HG03045 (cell line): ENCODE measurements at regions not wholly inside any gene's neighbourhood (a gene's known extent, or its start where the extent isn't known, plus 50 kb on each side); places are given as distances from the start of the nearest gene placed in this dataset.
"Not testable (repeated sequence)": the region's sequence is repeated elsewhere in the genome, so short reads cannot be mapped to it uniquely, and the experiment has no call there.

Experiments
- ATAC-seq: cut with Tn5 transposase; IDR thresholded peaks from one replicate; pipeline ENCODE4 v1.9.1; 2021; ENCODE audit warnings: mild to moderate bottlenecking, moderate library complexity; ENCODE audit not compliant: unreplicated experiment

DNA sequence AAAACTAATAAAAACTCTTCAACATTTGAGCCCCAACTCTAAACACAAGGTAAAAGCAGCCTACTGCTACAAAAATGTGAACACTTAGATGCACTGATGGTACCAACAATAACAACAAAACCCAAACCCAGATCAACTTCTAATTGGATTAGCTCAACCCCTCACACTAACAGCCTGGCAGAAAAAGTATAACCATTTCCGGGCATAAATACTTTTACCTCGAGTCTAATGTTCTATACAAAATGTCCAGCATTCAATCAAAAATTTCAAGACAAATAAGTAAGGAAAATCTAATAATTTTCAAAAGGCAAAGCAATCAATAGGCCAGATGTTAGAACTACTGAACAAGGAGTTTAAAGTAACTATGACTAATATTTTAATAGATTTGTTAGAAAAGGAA is 303.3 kb downstream of the ARRDC4 start:
- ATAC-seq, result no peak

GRCh38 chr15:98266295-98266694 is 305.8 kb downstream of the ARRDC4 start:
- ATAC-seq, result no peak

GRCh38 chr15:98268163-98268562 is 307.7 kb downstream of the ARRDC4 start:
- no peak for ATAC-seq

DNA sequence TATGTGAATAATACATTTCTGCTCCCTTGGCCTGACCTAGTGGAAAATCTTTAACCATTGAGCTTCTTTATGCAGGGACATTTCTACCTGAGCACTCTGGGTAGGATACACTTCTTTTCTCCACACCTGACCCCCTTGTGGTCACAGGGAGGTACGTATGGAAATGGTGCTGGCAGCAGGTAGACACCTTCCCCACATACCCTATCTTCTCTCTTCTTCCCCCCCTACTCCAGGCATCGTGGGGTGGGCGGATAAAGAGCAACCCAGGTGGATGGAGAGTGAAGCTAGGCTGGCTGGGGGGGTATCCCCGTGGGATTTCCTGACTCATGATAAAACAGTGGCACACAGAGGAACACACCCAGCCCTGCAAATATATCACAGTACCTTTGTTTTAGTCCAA is 312.1 kb downstream of the ARRDC4 start:
- ATAC-seq, result no peak

DNA sequence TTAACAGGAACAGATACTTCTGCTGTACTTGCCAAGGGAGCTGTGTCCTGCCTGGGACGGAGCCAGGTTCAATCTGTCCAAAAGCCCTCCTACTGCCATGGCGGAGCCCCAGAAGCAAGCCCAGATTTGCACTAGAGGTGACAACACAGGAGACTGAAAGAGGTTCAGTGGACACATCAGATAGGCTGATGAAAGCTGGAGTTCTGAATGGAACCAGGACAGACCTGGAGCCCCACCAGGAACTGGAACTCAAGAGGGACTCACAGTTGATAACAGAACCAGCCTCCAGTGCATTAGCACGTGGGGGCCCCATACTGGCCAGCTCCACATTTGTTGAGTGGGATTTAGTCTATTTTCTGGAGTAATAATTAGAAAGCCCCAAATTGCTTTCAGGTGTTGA is 315.5 kb downstream of the ARRDC4 start:
- ATAC-seq, result no peak

DNA sequence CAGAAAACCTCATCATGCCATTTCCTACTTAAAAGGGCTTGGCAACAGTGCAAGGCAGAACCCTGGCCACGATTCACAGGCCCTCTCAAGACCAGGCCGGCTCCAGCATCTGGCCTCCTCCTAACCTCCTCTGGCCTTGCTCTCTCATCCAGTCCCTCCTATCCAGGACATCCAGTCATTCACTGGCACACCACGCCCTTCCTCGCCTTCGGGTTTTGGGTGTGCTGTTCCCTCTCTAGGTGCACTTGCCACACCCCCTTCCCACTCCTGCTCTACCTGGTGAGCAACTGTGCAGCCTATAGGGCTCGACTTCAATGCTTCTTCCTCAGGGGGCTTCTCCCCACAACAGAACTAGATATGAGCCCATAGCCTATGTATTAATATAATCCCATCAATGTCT is 317.1 kb downstream of the ARRDC4 start:
- ATAC-seq, result no peak

DNA sequence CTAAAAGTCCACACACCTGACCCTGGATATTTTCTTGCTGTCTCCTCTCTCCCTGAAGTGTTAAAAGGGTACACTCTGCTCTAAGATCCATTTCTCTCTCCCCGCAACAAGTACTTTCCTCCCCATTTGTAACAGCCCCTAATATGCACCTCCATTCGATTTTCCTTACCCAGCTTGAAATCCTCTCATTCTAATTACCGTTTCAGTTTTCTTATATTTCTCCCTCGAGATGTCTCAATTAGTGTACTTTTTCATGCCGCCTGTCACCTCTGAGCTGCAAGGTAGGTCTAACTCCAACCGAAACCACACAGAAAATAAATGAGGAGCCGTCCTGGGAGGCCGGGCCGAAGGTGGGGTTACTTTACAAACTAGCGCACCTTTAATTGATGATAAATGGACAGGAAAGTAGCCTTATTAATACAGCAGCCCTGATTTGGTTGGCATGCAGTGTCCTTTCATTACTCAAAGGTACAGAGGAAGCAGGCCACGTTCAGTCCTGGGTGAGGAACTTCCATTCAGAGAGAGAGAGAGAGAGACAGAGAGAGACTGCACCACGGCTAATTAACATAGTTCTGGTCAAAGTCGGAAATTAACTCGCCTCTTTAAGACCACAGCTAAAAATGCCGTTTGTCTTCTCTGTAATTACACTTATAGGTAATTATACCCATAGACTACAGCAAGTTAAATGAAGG is 319.9 kb downstream of the ARRDC4 start:
- ATAC-seq, result no peak

GRCh38 chr15:98281130-98281529 is 320.6 kb downstream of the ARRDC4 start:
- ATAC-seq, result no peak

DNA sequence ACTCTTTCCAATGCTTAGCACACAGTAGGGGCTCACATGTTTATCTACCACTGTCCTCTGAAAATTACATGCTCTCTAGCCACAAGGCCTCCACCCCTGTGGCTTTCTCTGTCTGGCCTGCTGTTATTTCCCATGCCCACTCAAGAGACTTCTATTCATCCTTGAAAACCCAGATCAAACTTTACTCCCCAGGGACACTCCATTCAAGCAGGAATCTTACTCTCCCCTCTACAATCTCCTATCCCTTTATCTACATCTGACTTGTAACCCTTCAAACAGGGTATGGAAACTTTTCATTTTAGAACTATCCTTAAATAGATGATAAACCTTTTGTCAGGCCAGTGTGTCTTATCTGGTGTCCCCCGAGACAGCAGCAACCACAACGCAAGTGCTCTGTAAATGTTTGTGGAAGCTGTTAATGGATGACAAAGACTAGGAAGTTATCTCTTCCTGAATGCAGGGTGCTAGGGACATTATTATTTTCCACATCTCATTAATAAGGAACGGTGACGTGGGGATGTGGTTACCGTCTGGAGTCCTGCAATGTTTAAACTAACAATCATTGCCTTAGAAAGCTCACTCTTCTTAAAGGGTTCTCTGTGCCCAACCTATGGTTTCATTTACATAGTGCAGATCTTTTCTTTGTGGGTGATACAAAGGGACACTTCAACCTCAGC is 322.3 kb downstream of the ARRDC4 start:
- no peak for ATAC-seq

GRCh38 chr15:98286200-98286599 is 325.7 kb downstream of the ARRDC4 start:
- ATAC-seq, result no peak

DNA sequence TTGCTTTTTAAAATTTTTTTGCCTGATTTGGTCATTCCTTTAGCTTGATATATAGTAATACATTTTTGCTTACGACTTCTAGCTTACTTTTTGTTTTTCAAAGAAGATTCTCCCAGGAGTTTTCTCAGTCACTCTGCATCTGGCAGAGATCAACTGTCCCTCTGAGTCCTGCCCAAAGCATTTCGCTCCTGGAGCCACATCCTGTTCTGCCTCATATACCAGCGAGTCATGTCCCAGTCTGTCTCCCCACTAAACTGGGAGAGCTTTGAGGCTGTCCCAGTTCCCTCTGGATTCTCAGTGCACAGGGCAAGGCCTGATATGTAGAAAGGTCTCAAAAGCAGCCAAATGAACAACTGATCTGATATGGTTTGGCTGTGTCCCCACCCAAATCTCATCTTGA is 326.3 kb downstream of the ARRDC4 start:
- no peak for ATAC-seq

- ATAC-seq, result no peak
Measured at GRCh38 chr15:98288091-98288590, 327.6 kb downstream of the ARRDC4 start.

- ATAC-seq, result no peak
Measured at GRCh38 chr15:98289747-98290146, 329.2 kb downstream of the ARRDC4 start.

- ATAC-seq, result no peak
Measured at GRCh38 chr15:98292442-98293240, 332.1 kb downstream of the ARRDC4 start.

DNA sequence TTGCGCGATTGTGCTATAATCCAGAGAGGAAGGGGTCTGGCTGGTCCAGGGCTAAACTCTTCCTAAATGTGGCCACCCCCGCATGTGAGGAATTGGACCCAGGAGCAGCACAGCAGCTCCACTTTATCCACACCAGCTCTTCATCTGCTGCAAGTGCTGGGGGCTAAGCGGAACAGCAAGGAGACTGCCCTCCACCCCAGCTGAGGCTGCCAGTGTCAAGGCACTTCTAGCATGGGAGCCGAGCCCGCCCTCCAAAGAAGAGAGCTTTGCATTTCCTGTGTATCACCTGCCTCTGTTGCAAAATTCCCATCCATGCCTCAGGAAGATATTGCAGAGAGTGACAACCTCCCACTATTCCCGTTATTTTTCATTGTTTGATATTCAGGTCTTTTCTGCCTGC is 333.6 kb downstream of the ARRDC4 start:
- ATAC-seq, result no peak

- not testable (repeated sequence) for ATAC-seq
Measured at GRCh38 chr15:98295101-98295759, 334.7 kb downstream of the ARRDC4 start.

- ATAC-seq, result no peak
Measured at GRCh38 chr15:98296653-98297052, 336.1 kb downstream of the ARRDC4 start.

- no peak for ATAC-seq
Measured at GRCh38 chr15:98304371-98304770, 343.9 kb downstream of the ARRDC4 start.

- ATAC-seq, result no peak
Measured at GRCh38 chr15:98308117-98308516, 340.2 kb upstream of the IGF1R start.

DNA sequence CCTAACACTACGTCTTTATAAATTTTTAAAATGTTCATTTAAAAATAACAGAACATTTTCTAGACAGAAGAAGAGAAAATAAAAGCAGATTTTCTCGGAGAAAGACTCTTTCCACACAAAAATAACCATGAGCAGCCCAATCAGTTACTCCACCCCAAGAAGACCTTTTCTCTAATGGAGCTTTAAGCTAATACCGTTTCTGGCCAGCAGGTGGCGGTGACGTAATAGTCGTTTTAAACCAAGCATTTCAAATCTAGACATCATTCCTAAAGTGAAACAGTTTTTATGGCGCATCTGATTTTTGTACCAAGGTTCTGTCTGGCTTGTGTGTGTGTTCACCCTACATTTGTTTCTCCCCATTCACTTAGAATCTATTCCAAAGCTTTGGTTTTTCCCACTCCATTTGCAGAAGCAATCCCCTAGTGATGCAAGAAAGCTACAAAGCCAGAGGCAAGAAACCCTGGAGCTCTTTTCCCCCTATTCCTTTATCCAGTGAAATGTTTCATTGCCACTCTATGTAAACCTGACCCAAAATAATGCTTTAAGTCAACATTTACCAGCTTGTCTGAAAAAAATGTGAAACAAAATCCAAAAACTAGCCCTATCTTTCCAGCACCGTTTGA is 336.7 kb upstream of the IGF1R start:
- ATAC-seq, result peak; percentile 72

DNA sequence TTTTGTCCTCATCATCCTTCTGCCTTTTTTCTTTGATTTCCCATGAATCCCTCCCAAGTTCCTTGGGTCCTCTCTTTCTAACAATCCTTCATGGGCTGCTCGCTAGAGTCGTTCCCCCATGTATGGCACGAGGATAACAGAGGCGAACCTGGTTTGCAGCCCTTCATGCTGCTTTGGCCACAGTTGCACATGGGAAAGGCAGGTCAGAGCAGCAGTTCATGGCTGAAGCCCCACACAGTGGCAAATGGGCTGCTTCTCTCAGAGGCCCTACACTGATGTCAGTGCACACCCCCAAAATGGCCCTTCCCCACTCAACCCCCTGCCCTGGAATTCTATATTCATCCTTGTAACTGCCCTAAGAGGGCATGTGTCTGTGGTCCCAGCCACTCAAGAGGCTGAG is 335.4 kb upstream of the IGF1R start:
- ATAC-seq, result no peak
